ENCODE measurements at regions not wholly inside any gene's neighbourhood (a gene's known extent, or its start where the extent isn't known, plus 50 kb on each side); places are given as distances from the start of the nearest gene placed in this dataset.

- TF ChIP-seq YY1 (IDR thresholded peaks at IDR 0.05; ENCODE audit: low read depth, low read length) = no peak
- TF ChIP-seq EZH2 (IDR thresholded peaks at IDR 0.05; ENCODE audit: low read depth, low read length, severe bottlenecking) = no peak
- TF ChIP-seq TEAD4 (IDR thresholded peaks at IDR 0.05; ENCODE audit: low read depth, low read length) = no peak
- TF ChIP-seq SP4 (IDR thresholded peaks at IDR 0.05; ENCODE audit: low read length) = no peak
These were observed 152.2 kb downstream of the GADD45G start (continued) for GRCh38 chr9:89756891-89757537.

Measured in H1 (cell line).